Right atrium auricular region (tissue), 2 donors: ENCODE measurements at regions not wholly inside any gene's neighbourhood (a gene's known extent, or its start where the extent isn't known, plus 50 kb on each side); places are given as distances from the start of the nearest gene placed in this dataset.

Experiments
- DNase-seq: peaks from one replicate; pipeline ENCODE4 v3.0.0-alpha.2; 2019; ENCODE audit warnings: low spot score
- H3K27ac ChIP-seq, 2 donors: fragments of 200-600 bp; sonication (generic); 1 replicate in 1 of 2; 2 replicates in 1 of 2; pipeline ENCODE4 v1.5.1; 2016 to 2019
- H3K27me3 ChIP-seq, 2 donors: fragments of 200-600 bp; sonication (generic); one replicate each; pipeline versions ENCODE4 v1.5.1 to v1.6.0; 2017 to 2019
- H3K36me3 ChIP-seq: fragments of 200-600 bp; sonication (generic); one replicate; pipeline ENCODE4 v1.5.1; 2016
- H3K4me1 ChIP-seq, 2 donors: fragments of 200-600 bp; sonication (generic); one replicate each; pipeline versions ENCODE4 v1.5.1 to v1.6.0; 2017 to 2019
- H3K4me3 ChIP-seq, 2 donors: fragments of 200-600 bp; sonication (generic); 1 replicate in 1 of 2; 2 replicates in 1 of 2; pipeline ENCODE4 v1.5.1; 2017 to 2019; ENCODE audit warnings: mild to moderate bottlenecking in 1 of 2, moderate library complexity in 1 of 2
- H3K9me3 ChIP-seq, 2 donors: fragments of 200-600 bp; sonication (generic); one replicate each; pipeline ENCODE4 v1.5.1; 2019
- CTCF ChIP-seq, 2 donors: fragments of 200-600 bp; sonication (generic); IDR thresholded peaks; one replicate each; pipeline ENCODE4 v1.5.1; 2019; ENCODE audit warnings: antibody characterized with exemption in 2 of 2

GRCh38 chr2:204317640-204318039 lies 227.6 kb upstream of the PARD3B start:
- no peak for TF ChIP-seq CTCF (IDR thresholded peaks at IDR 0.05)
- H3K4me3 ChIP-seq = no peak overlapping the region
- no peak for DNase-seq
- H3K27ac ChIP-seq = no peak overlapping the region
- no peaks in the 10 kb centered on the region for H3K36me3 ChIP-seq
- H3K9me3 ChIP-seq = no peaks in the 10 kb centered on the region
- H3K4me1 ChIP-seq = no peaks in the 10 kb centered on the region
- no peaks in the 10 kb centered on the region for H3K27me3 ChIP-seq

GRCh38 chr2:204321027-204321800 lies 224.1 kb upstream of the PARD3B start:
- no peaks in the 10 kb centered on the region for H3K9me3 ChIP-seq
- H3K4me1 ChIP-seq = peaks cover 0 to 8% of the 10 kb centered on the region in 2 donors
- no peak overlapping the region for H3K4me3 ChIP-seq
- no peaks in the 10 kb centered on the region for H3K36me3 ChIP-seq
- peak overlapping the region in 1 of 2 donors; percentile 21 for H3K27ac ChIP-seq
- no peak for DNase-seq
- H3K27me3 ChIP-seq = no peaks in the 10 kb centered on the region
- TF ChIP-seq CTCF (IDR thresholded peaks at IDR 0.05) = no peak

- H3K27ac ChIP-seq = peak overlapping the region in 1 of 2 donors; percentile 21
- no peak for TF ChIP-seq CTCF (IDR thresholded peaks at IDR 0.05)
- H3K4me3 ChIP-seq = no peak overlapping the region
- no peaks in the 10 kb centered on the region for H3K9me3 ChIP-seq
- no peaks in the 10 kb centered on the region for H3K27me3 ChIP-seq
- no peak for DNase-seq
- H3K4me1 ChIP-seq = peaks cover 0 to 8% of the 10 kb centered on the region in 2 donors
- H3K36me3 ChIP-seq = no peaks in the 10 kb centered on the region
Measured at GRCh38 chr2:204321910-204322751, 223.1 kb upstream of the PARD3B start.

GRCh38 chr2:204325468-204325867 lies 219.8 kb upstream of the PARD3B start:
- TF ChIP-seq CTCF (IDR thresholded peaks at IDR 0.05) = peak; percentile 70 to 93
- H3K36me3 ChIP-seq = no peaks in the 10 kb centered on the region
- peaks cover 0 to 8% of the 10 kb centered on the region in 2 donors for H3K4me1 ChIP-seq
- DNase-seq = peak; percentile 73
- H3K9me3 ChIP-seq = no peaks in the 10 kb centered on the region
- H3K27ac ChIP-seq = no peak overlapping the region
- no peak overlapping the region for H3K4me3 ChIP-seq
- no peaks in the 10 kb centered on the region for H3K27me3 ChIP-seq

- no peaks in the 10 kb centered on the region for H3K27me3 ChIP-seq
- no peak overlapping the region for H3K4me3 ChIP-seq
- TF ChIP-seq CTCF (IDR thresholded peaks at IDR 0.05) = no peak
- DNase-seq = no peak
- H3K36me3 ChIP-seq = no peaks in the 10 kb centered on the region
- H3K27ac ChIP-seq = no peak overlapping the region
- no peaks in the 10 kb centered on the region for H3K9me3 ChIP-seq
- H3K4me1 ChIP-seq = peaks cover 0 to 8% of the 10 kb centered on the region in 2 donors
Measured at GRCh38 chr2:204328373-204328772, 216.9 kb upstream of the PARD3B start.
